H1 (cell line): ENCODE measurements at regions not wholly inside any gene's neighbourhood (a gene's known extent, or its start where the extent isn't known, plus 50 kb on each side); places are given as distances from the start of the nearest gene placed in this dataset.

Source experiments
- ATF3 ChIP-seq: IDR thresholded peaks from 2 replicates; pipeline ENCODE4 v1.6.1; 2011; ENCODE audit warnings: low read depth, mild to moderate bottlenecking, low read length; ENCODE audit not compliant: insufficient read depth
- CEBPB ChIP-seq: IDR thresholded peaks from 2 replicates; pipeline ENCODE4 v1.6.1; 2012; ENCODE audit warnings: low read depth, low read length
- EZH2 ChIP-seq: fragments of 200-600 bp; sonication (generic); IDR thresholded peaks from 2 replicates; pipeline ENCODE4 v1.7.1; 2012; ENCODE audit warnings: low read depth, mild to moderate bottlenecking, moderate library complexity, low read length, inconsistent platforms; ENCODE audit not compliant: severe bottlenecking
- GABPA ChIP-seq: IDR thresholded peaks from 2 replicates; pipeline ENCODE4 v1.6.1; 2011; ENCODE audit warnings: mild to moderate bottlenecking, low read length, moderate library complexity, borderline replicate concordance; ENCODE audit not compliant: insufficient read depth
- HDAC2 ChIP-seq, 2 experiments: fragments of 300-600 bp in 1 of 2; sonication (generic) in 1 of 2; IDR thresholded peaks; 2 replicates each; pipeline ENCODE4 v1.6.1; 2011 to 2012; ENCODE audit warnings: low read depth in 2 of 2, low read length in 2 of 2, mild to moderate bottlenecking in 2 of 2, moderate library complexity in 2 of 2, borderline replicate concordance in 1 of 2, inconsistent platforms in 1 of 2
- JUN ChIP-seq: IDR thresholded peaks from 2 replicates; pipeline ENCODE4 v1.6.1; 2011; ENCODE audit warnings: low read depth, mild to moderate bottlenecking, improper control_type of control experiment, low read length
- POLR2A ChIP-seq, 2 experiments: IDR thresholded peaks; 1 replicate in 1 of 2; 2 replicates in 1 of 2; pipeline ENCODE4 v1.6.1; 2011; ENCODE audit warnings: low read depth in 2 of 2, low read length in 2 of 2, mild to moderate bottlenecking in 2 of 2; ENCODE audit errors: control extremely low read depth in 1 of 2
- RNF2 ChIP-seq: fragments of 200-900, 300-1000 bp; sonication (generic); IDR thresholded peaks from 2 replicates; pipeline ENCODE4 v1.7.1; 2016; ENCODE audit warnings: borderline replicate concordance, low read depth, mild to moderate bottlenecking, antibody characterized with exemption, low read length; ENCODE audit not compliant: poor library complexity, severe bottlenecking; ENCODE audit errors: missing control alignments
- RXRA ChIP-seq: IDR thresholded peaks from 2 replicates; pipeline ENCODE4 v1.6.1; 2011; ENCODE audit warnings: low read depth, mild to moderate bottlenecking, low read length, moderate library complexity; ENCODE audit not compliant: insufficient read depth
- SIN3A ChIP-seq, 2 experiments: IDR thresholded peaks in 1 of 2; conservative IDR thresholded peaks in 1 of 2; 2 replicates each; pipeline ENCODE4 v1.6.1; 2011 to 2012; ENCODE audit warnings: low read length in 2 of 2, improper control_type of control experiment in 1 of 2, low read depth in 1 of 2, mild to moderate bottlenecking in 1 of 2
- SIX5 ChIP-seq: IDR thresholded peaks from 2 replicates; pipeline ENCODE4 v1.6.1; 2011; ENCODE audit warnings: mild to moderate bottlenecking, low read depth, low read length
- TAF1 ChIP-seq: IDR thresholded peaks from 2 replicates; pipeline ENCODE4 v1.6.1; 2011; ENCODE audit warnings: mild to moderate bottlenecking, low read depth, low read length
- TF ChIP-seq, protein P1 (sequence below), 3 experiments: IDR thresholded peaks; 1 replicate in 2 of 3; 2 replicates in 1 of 3; pipeline versions ENCODE4 v1.5.1 to v1.6.1; 2011; ENCODE audit warnings: low read length in 3 of 3, mild to moderate bottlenecking in 3 of 3, inconsistent platforms in 2 of 3, low read depth in 1 of 3, moderate library complexity in 1 of 3; ENCODE audit not compliant: insufficient read depth in 1 of 3; ENCODE audit errors: control extremely low read depth in 1 of 3

DNA sequence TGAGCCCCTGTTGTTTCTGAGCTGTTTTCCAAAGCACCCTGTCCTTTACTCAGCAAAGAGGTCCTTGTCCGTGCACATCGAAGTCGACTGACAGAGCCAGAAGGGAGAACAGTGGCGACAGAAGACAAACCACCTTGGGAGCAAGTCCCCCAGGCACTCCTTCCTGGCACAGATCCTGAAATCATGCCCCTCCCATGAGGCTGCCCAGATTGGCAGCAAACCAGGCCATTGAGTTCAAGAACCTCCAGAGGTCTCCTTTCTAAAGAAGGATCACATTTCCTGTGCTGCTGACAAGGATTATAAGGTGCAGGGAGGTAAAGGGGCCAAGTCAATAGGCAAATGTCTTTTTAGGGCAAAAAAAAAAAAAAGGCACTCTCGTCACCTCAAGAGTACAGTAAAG lies 84.7 kb upstream of the HIVEP3 start:
- TF ChIP-seq, protein P1, sequence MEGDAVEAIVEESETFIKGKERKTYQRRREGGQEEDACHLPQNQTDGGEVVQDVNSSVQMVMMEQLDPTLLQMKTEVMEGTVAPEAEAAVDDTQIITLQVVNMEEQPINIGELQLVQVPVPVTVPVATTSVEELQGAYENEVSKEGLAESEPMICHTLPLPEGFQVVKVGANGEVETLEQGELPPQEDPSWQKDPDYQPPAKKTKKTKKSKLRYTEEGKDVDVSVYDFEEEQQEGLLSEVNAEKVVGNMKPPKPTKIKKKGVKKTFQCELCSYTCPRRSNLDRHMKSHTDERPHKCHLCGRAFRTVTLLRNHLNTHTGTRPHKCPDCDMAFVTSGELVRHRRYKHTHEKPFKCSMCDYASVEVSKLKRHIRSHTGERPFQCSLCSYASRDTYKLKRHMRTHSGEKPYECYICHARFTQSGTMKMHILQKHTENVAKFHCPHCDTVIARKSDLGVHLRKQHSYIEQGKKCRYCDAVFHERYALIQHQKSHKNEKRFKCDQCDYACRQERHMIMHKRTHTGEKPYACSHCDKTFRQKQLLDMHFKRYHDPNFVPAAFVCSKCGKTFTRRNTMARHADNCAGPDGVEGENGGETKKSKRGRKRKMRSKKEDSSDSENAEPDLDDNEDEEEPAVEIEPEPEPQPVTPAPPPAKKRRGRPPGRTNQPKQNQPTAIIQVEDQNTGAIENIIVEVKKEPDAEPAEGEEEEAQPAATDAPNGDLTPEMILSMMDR (IDR thresholded peaks at IDR 0.05; ENCODE audit: control extremely low read depth in 1 of 3, insufficient read depth in 1 of 3, low read depth in 1 of 3, low read length in 3 of 3), result no peak
- no peak for TF ChIP-seq TAF1
- TF ChIP-seq POLR2A (IDR thresholded peaks at IDR 0.05; ENCODE audit: control extremely low read depth in 1 of 2, low read depth in 2 of 2, low read length in 2 of 2), result no peak
- TF ChIP-seq JUN, result no peak
- no peak for TF ChIP-seq ATF3
- no peak for TF ChIP-seq SIN3A (conservative IDR thresholded peaks at IDR 0.05 in 1 of 2, IDR thresholded peaks at IDR 0.05 in 1 of 2; ENCODE audit: low read depth in 1 of 2, low read length in 2 of 2)
- TF ChIP-seq RXRA, result no peak
- no peak for TF ChIP-seq SIX5
- TF ChIP-seq HDAC2 (IDR thresholded peaks at IDR 0.05; ENCODE audit: borderline replicate concordance in 1 of 2, low read depth in 2 of 2, low read length in 2 of 2), result no peak
- TF ChIP-seq EZH2, result no peak
- no peak for TF ChIP-seq RNF2
- TF ChIP-seq GABPA, result no peak
- TF ChIP-seq CEBPB, result no peak
